B cell (primary cell): ENCODE measurements at regions not wholly inside any gene's neighbourhood (a gene's known extent, or its start where the extent isn't known, plus 50 kb on each side); places are given as distances from the start of the nearest gene placed in this dataset.

Experiments used
- EZH2 ChIP-seq: IDR thresholded peaks from 2 replicates; pipeline ENCODE4 v1.6.1; 2012; ENCODE audit warnings: borderline replicate concordance, low read depth, mild to moderate bottlenecking, moderate library complexity, low read length; ENCODE audit not compliant: insufficient read depth, poor library complexity, severe bottlenecking
- TF ChIP-seq, protein P1 (sequence below): fragments of 200-600 bp; IDR thresholded peaks from one replicate; pipeline ENCODE4 v1.8.0; 2022; ENCODE audit warnings: antibody characterized with exemption, mild to moderate bottlenecking

DNA sequence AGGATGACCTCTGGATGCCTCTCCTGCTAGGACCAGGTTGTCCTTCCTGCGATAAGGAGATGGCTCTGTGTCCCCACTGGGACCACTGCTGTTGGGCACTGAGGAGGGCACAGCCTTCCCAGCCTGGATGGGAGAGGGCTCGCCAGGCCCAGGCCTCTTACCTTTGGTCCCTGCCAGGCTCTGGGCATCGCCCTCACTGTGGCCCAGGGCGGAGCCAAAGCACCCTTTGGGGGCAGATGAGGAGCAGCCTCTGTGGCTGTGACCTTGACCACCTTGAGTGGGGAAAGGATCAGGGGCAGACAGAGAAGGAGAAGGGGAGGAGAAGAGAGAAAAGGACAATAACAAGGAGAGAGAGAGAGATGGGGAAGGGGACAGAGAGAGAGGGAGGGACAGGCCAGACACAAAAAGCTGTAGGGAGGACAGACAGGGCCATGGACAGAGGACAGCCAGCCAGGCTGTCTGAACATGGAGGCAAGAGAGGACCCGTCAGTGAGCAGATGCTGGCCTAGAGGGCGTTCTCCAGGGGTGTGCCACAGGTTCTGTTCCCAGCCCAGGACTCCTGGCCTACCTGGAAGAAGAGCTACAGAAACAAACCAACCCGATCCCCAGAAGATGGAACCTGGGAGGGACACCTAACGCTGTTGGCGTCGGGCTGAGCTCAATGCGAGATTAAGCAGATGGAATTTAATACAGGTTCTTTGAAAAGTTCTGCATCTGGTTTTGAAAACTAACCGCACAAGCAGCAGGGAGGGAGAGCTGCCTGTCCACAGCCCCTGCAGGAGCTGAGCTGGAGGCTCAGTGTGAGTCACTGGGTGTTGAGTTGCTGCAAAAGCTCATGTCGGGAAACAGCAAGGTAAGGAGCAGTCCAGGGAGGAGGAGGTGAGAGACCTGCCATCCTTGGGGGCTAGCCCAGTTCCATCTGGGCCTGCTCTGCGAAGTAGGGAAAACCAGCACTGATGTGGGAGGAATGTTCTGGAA is 262.1 kb downstream of the PTPRU start:
- TF ChIP-seq, protein P1, sequence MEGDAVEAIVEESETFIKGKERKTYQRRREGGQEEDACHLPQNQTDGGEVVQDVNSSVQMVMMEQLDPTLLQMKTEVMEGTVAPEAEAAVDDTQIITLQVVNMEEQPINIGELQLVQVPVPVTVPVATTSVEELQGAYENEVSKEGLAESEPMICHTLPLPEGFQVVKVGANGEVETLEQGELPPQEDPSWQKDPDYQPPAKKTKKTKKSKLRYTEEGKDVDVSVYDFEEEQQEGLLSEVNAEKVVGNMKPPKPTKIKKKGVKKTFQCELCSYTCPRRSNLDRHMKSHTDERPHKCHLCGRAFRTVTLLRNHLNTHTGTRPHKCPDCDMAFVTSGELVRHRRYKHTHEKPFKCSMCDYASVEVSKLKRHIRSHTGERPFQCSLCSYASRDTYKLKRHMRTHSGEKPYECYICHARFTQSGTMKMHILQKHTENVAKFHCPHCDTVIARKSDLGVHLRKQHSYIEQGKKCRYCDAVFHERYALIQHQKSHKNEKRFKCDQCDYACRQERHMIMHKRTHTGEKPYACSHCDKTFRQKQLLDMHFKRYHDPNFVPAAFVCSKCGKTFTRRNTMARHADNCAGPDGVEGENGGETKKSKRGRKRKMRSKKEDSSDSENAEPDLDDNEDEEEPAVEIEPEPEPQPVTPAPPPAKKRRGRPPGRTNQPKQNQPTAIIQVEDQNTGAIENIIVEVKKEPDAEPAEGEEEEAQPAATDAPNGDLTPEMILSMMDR, result no peak
- TF ChIP-seq EZH2, result no peak
